PC-3 (cell line): ENCODE measurements at regions not wholly inside any gene's neighbourhood (a gene's known extent, or its start where the extent isn't known, plus 50 kb on each side); places are given as distances from the start of the nearest gene placed in this dataset.

Experiments
- ATAC-seq: fragments of 200-7000 bp; cut with Tn5 transposase; 2 replicates; pipeline ENCODE4 v1.9.1; 2020; ENCODE audit warnings: mild to moderate bottlenecking, moderate library complexity
- BruUV-seq: library from RNA; stranded (reverse); fragments of 400-500 nt; replicated peaks from 2 replicates; lab custom pipeline; 2021; lab: Mats Ljungman, UMichigan
- CTCF ChIA-PET: fragments of 300-600 bp; sonication (Branson Sonifier 250); formaldehyde crosslinking; loops from one replicate; lab custom pipeline; 2022; ENCODE audit warnings: antibody characterized with exemption; lab: Charles Lee
- POLR2A ChIA-PET: fragments of 300-600 bp; sonication (Branson Sonifier 250); formaldehyde crosslinking; loops from one replicate; lab custom pipeline; 2022; ENCODE audit warnings: antibody characterized with exemption; ENCODE audit not compliant: unreplicated experiment; lab: Charles Lee
- DNase-seq: peaks from one replicate; pipeline ENCODE4 v3.0.0-alpha.2; 2015
- H2AFZ ChIP-seq: fragments of 300-600 bp; sonication (generic); 2 replicates; pipeline ENCODE4 v1.6.0; 2016; ENCODE audit warnings: antibody characterized with exemption, low read length
- H3F3A ChIP-seq: fragments of 300-600 bp; sonication (generic); one replicate; pipeline ENCODE4 v1.6.0; 2017; ENCODE audit warnings: antibody characterized with exemption, low read length, control low read depth, mild to moderate bottlenecking; ENCODE audit not compliant: unreplicated experiment
- H3K27ac ChIP-seq: fragments of 300-600 bp; sonication (generic); 2 replicates; pipeline ENCODE4 v1.5.1; 2016; ENCODE audit warnings: mild to moderate bottlenecking, low read length
- H3K27me3 ChIP-seq: fragments of 300-600 bp; sonication (generic); 2 replicates; pipeline ENCODE4 v1.6.1; 2016; ENCODE audit warnings: low read length, mixed read lengths
- H3K36me3 ChIP-seq: fragments of 300-600 bp; sonication (generic); 2 replicates; pipeline ENCODE4 v1.6.1; 2016; ENCODE audit warnings: low read depth, mixed run types, low read length, mixed read lengths
- H3K4me1 ChIP-seq: fragments of 300-600 bp; sonication (generic); 2 replicates; pipeline ENCODE4 v1.5.1; 2016; ENCODE audit warnings: low read length; ENCODE audit not compliant: insufficient read depth
- H3K4me2 ChIP-seq: fragments of 300-600 bp; sonication (generic); 2 replicates; pipeline ENCODE4 v1.6.0; 2016; ENCODE audit warnings: low read length
- H3K4me3 ChIP-seq: fragments of 300-600 bp; sonication (generic); 2 replicates; pipeline ENCODE4 v1.5.1; 2016; ENCODE audit warnings: mild to moderate bottlenecking, low read length, mixed read lengths
- H3K79me2 ChIP-seq: fragments of 300-600 bp; sonication (generic); 2 replicates; pipeline ENCODE4 v1.6.1; 2017; ENCODE audit warnings: low read length, mixed read lengths
- H3K9ac ChIP-seq: fragments of 300-600 bp; sonication (generic); 2 replicates; pipeline ENCODE4 v1.6.0; 2016; ENCODE audit warnings: mild to moderate bottlenecking, low read length
- H3K9me2 ChIP-seq: fragments of 300-600 bp; sonication (generic); replicated peaks from 2 replicates; pipeline ENCODE4 v1.6.1; 2016; ENCODE audit warnings: mixed run types, low read length, mixed read lengths
- H3K9me3 ChIP-seq: fragments of 300-600 bp; sonication (generic); 2 replicates; pipeline ENCODE4 v1.6.1; 2016; ENCODE audit warnings: low read length, mixed read lengths
- H4K20me1 ChIP-seq: fragments of 300-600 bp; sonication (generic); 2 replicates; pipeline ENCODE4 v1.6.1; 2016; ENCODE audit warnings: low read length, mixed read lengths
- EZH2 ChIP-seq: fragments of 300-600 bp; sonication (generic); IDR thresholded peaks from one replicate; pipeline ENCODE4 v1.6.1; 2017; ENCODE audit warnings: antibody characterized with exemption, mild to moderate bottlenecking, low read length; ENCODE audit not compliant: unreplicated experiment
- EZH2phosphoT487 ChIP-seq: fragments of 300-600 bp; sonication (generic); IDR thresholded peaks from 2 replicates; pipeline ENCODE4 v1.6.1; 2018; ENCODE audit warnings: mild to moderate bottlenecking, antibody characterized with exemption, low read length, borderline replicate concordance
- intact Hi-C: fragments of 100-400 bp; cut with micrococcal nuclease; formaldehyde crosslinking; loops from 2 replicates; pipeline ENCODE4 v1.9.0; 2023
- TF ChIP-seq, protein P1 (sequence below): fragments of 300-600 bp; sonication (generic); conservative IDR thresholded peaks from 2 replicates; pipeline ENCODE4 v1.5.1; 2017; ENCODE audit warnings: antibody characterized with exemption, low read depth, mild to moderate bottlenecking, low read length

DNA sequence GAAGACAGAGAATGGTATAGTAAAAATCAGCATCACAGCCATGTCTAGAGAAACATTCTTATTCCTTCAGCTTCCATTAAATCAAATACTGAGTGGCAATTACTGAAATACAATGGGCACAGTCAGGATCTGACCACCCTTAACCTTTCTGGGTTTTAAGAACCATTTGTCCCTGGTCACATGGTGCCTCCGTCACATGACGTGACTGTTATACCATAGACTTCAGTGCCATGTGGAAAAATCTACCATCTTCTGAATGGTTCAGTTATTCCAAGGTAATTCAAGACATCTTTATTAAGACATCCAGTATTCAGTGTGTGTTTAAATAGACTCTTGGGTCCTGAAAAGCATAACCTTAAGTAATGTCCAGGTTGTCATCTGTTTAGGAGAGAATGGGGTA lies 553.1 kb upstream of the FLRT2 start:
- Histone ChIP-seq H3K9me3 (no peaks in the 10 kb centered on the region), H3K27ac (no peak overlapping the region), H3K9me2 (no peaks in the 10 kb centered on the region), H3K4me1 (no peaks in the 10 kb centered on the region), H3K79me2 (no peaks in the 10 kb centered on the region), H3K9ac (no peak overlapping the region), H3K4me3 (no peak overlapping the region), H3K36me3 (no peaks in the 10 kb centered on the region), H2AFZ (no peak overlapping the region), H3F3A (no peaks in the 10 kb centered on the region), H3K4me2 (no peak overlapping the region), H4K20me1 (no peaks in the 10 kb centered on the region), H3K27me3 (no peaks in the 10 kb centered on the region)
- intact Hi-C loops = no loop called here
- no peak for DNase-seq
- TF ChIP-seq, protein P1, sequence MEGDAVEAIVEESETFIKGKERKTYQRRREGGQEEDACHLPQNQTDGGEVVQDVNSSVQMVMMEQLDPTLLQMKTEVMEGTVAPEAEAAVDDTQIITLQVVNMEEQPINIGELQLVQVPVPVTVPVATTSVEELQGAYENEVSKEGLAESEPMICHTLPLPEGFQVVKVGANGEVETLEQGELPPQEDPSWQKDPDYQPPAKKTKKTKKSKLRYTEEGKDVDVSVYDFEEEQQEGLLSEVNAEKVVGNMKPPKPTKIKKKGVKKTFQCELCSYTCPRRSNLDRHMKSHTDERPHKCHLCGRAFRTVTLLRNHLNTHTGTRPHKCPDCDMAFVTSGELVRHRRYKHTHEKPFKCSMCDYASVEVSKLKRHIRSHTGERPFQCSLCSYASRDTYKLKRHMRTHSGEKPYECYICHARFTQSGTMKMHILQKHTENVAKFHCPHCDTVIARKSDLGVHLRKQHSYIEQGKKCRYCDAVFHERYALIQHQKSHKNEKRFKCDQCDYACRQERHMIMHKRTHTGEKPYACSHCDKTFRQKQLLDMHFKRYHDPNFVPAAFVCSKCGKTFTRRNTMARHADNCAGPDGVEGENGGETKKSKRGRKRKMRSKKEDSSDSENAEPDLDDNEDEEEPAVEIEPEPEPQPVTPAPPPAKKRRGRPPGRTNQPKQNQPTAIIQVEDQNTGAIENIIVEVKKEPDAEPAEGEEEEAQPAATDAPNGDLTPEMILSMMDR = no peak
- TF ChIP-seq EZH2phosphoT487 = no peak
- TF ChIP-seq EZH2 = no peak
- CTCF ChIA-PET = no interaction called here
- ATAC-seq = no peak
- POLR2A ChIA-PET = no interaction called here
- no TSS peak for BruUV-seq

DNA sequence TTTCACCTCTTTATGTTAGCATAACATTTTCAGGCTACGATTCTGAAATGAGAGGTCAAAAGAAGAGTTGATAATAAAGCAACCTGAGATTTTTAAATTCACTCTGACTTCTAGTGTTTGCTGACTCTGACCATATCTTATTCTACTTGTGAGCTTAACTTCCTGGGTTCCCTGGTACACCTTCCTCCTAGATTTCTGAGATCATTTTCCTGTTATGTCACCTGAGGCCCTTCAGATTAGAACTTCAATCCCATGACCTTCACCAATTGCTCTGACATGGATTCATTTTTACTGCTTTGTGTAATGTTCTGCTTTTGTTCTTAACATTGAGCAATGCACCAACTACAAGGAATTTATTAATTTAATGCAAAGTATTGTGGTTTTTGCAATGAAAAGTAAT lies 542.9 kb upstream of the FLRT2 start:
- no peaks in the 10 kb centered on the region for H3K27me3 ChIP-seq
- no peaks in the 10 kb centered on the region for H3K36me3 ChIP-seq
- H3K4me1 ChIP-seq = no peaks in the 10 kb centered on the region
- H2AFZ ChIP-seq = no peak overlapping the region
- intact Hi-C loops = no loop called here
- no peak overlapping the region for H3K4me3 ChIP-seq
- CTCF ChIA-PET = no interaction called here
- H3K9me2 ChIP-seq = no peaks in the 10 kb centered on the region
- DNase-seq (no peak), ATAC-seq (no peak)
- H3F3A ChIP-seq = no peaks in the 10 kb centered on the region
- H3K79me2 ChIP-seq = no peaks in the 10 kb centered on the region
- BruUV-seq = no TSS peak
- H3K9me3 ChIP-seq = peaks cover 14% of the 10 kb centered on the region
- POLR2A ChIA-PET = no interaction called here
- no peak overlapping the region for H3K27ac ChIP-seq
- TF ChIP-seq EZH2phosphoT487 = no peak
- TF ChIP-seq, protein P1 = no peak
- no peak for TF ChIP-seq EZH2
- no peak overlapping the region for H3K4me2 ChIP-seq
- H3K9ac ChIP-seq = no peak overlapping the region
- H4K20me1 ChIP-seq = no peaks in the 10 kb centered on the region

DNA sequence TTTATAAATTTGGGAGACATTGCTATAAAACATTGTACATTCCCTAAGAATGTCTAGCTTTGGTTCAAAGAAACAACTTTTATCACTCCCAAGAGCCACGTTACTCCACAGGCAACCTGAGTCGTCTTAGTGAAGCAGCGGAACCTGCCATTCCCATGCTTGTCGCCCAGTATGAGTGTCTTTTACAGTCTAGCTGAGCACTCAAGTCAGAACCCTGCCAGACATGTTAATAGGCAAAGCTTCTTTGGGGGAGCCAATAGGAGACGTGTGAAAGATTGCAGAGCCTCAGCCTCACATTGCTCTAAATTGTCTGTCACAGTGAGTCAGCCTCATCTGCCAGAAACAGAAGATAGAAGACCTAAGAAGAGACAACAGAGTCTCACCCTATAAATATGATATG lies 541.6 kb upstream of the FLRT2 start:
- CTCF ChIA-PET = no interaction called here
- no peak for ATAC-seq

More for the DNA sequence above, 541.6 kb upstream of the FLRT2 start:
- BruUV-seq = no TSS peak
- H3K9me3 ChIP-seq = peaks cover 15% of the 10 kb centered on the region
- no peak overlapping the region for H3K4me2 ChIP-seq
- H3K27ac ChIP-seq = no peak overlapping the region
- no peak overlapping the region for H2AFZ ChIP-seq
- DNase-seq = no peak
- H3K9ac ChIP-seq = no peak overlapping the region
- H3K79me2 ChIP-seq = no peaks in the 10 kb centered on the region
- no peaks in the 10 kb centered on the region for H4K20me1 ChIP-seq
- H3K9me2 ChIP-seq = no peaks in the 10 kb centered on the region
- no peaks in the 10 kb centered on the region for H3K27me3 ChIP-seq
- H3F3A ChIP-seq = no peaks in the 10 kb centered on the region
- H3K4me3 ChIP-seq = no peak overlapping the region
- POLR2A ChIA-PET = no interaction called here
- intact Hi-C loops = no loop called here
- no peaks in the 10 kb centered on the region for H3K36me3 ChIP-seq
- TF ChIP-seq, protein P1 = no peak
- TF ChIP-seq EZH2phosphoT487 (no peak), EZH2 (no peak)
- H3K4me1 ChIP-seq = no peaks in the 10 kb centered on the region
